ENCODE measurements at regions not wholly inside any gene's neighbourhood (a gene's known extent, or its start where the extent isn't known, plus 50 kb on each side); places are given as distances from the start of the nearest gene placed in this dataset.

DNA sequence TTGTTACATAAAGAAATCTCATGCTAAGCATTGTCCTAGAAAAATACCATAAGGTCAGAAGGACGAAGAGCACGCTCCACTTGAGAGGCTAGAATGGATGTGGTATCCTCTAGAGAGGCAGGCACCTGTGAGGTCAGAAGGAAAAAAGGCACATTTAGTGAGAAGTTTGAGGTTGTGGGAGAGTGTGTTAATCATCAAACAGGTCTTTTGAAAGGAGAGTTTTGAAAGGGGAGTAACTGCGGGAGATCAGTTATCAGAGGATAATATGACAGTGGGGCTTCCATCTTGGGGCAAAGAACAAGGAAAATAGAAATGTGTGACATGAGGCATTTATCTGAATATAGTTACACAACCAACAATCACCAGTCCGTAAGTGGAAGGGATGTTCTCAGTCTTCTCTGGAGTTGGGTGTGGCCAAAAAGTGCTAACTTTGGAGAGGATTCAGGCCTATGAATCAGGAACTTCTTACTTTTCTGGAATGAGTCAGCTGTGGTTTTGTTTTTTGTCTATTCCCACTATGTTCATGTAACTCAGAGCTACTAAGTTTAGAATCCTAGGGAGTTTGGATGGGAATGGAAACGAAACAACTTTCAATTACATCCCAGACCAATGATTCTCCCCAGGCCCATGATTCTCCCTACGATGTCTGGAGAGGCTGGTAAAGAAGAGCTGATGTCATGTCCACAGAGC is 451.4 kb upstream of the ST6GAL2 start:
- H3K4me1 Mint-ChIP-seq: peaks cover 6% of the 10 kb centered on the region
- ATAC-seq (no peak), DNase-seq (ENCODE audit: low spot score) (no peak)
- TF ChIP-seq CREB1 (CRISPR knock-in tag; IDR thresholded peaks at IDR 0.05; ENCODE audit: low read depth) (no peak), JUNB (IDR thresholded peaks at IDR 0.05; ENCODE audit: unreplicated experiment) (no peak), STAT1 (IDR thresholded peaks at IDR 0.05; ENCODE audit: unreplicated experiment) (no peak), POLR2AphosphoS5 (IDR thresholded peaks at IDR 0.05; ENCODE audit: low read depth) (no peak), EZH2phosphoT487 (IDR thresholded peaks at IDR 0.05; ENCODE audit: unreplicated experiment) (no peak), ZNF114 (CRISPR knock-in tag; IDR thresholded peaks at IDR 0.05) (no peak), ZNF331 (CRISPR knock-in tag; IDR thresholded peaks at IDR 0.05; ENCODE audit: low read depth) (no peak), EZH2 (IDR thresholded peaks at IDR 0.05; ENCODE audit: low read depth, unreplicated experiment) (no peak), ZNF462 (CRISPR knock-in tag; IDR thresholded peaks at IDR 0.05) (no peak), NANOG (IDR thresholded peaks at IDR 0.05; ENCODE audit: borderline replicate concordance) (no peak)
- TF ChIP-seq, protein P1, sequence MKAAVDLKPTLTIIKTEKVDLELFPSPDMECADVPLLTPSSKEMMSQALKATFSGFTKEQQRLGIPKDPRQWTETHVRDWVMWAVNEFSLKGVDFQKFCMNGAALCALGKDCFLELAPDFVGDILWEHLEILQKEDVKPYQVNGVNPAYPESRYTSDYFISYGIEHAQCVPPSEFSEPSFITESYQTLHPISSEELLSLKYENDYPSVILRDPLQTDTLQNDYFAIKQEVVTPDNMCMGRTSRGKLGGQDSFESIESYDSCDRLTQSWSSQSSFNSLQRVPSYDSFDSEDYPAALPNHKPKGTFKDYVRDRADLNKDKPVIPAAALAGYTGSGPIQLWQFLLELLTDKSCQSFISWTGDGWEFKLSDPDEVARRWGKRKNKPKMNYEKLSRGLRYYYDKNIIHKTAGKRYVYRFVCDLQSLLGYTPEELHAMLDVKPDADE (IDR thresholded peaks at IDR 0.05): no peak
- TF ChIP-seq, protein P2, sequence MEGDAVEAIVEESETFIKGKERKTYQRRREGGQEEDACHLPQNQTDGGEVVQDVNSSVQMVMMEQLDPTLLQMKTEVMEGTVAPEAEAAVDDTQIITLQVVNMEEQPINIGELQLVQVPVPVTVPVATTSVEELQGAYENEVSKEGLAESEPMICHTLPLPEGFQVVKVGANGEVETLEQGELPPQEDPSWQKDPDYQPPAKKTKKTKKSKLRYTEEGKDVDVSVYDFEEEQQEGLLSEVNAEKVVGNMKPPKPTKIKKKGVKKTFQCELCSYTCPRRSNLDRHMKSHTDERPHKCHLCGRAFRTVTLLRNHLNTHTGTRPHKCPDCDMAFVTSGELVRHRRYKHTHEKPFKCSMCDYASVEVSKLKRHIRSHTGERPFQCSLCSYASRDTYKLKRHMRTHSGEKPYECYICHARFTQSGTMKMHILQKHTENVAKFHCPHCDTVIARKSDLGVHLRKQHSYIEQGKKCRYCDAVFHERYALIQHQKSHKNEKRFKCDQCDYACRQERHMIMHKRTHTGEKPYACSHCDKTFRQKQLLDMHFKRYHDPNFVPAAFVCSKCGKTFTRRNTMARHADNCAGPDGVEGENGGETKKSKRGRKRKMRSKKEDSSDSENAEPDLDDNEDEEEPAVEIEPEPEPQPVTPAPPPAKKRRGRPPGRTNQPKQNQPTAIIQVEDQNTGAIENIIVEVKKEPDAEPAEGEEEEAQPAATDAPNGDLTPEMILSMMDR (conservative IDR thresholded peaks at IDR 0.05; ENCODE audit: low read depth in 2 of 2): no peak
- TF ChIP-seq, protein P3, sequence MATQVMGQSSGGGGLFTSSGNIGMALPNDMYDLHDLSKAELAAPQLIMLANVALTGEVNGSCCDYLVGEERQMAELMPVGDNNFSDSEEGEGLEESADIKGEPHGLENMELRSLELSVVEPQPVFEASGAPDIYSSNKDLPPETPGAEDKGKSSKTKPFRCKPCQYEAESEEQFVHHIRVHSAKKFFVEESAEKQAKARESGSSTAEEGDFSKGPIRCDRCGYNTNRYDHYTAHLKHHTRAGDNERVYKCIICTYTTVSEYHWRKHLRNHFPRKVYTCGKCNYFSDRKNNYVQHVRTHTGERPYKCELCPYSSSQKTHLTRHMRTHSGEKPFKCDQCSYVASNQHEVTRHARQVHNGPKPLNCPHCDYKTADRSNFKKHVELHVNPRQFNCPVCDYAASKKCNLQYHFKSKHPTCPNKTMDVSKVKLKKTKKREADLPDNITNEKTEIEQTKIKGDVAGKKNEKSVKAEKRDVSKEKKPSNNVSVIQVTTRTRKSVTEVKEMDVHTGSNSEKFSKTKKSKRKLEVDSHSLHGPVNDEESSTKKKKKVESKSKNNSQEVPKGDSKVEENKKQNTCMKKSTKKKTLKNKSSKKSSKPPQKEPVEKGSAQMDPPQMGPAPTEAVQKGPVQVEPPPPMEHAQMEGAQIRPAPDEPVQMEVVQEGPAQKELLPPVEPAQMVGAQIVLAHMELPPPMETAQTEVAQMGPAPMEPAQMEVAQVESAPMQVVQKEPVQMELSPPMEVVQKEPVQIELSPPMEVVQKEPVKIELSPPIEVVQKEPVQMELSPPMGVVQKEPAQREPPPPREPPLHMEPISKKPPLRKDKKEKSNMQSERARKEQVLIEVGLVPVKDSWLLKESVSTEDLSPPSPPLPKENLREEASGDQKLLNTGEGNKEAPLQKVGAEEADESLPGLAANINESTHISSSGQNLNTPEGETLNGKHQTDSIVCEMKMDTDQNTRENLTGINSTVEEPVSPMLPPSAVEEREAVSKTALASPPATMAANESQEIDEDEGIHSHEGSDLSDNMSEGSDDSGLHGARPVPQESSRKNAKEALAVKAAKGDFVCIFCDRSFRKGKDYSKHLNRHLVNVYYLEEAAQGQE (IDR thresholded peaks at IDR 0.05; ENCODE audit: unreplicated experiment): no peak
- Histone ChIP-seq H3K36me3 (ENCODE audit: insufficient read depth) (no peaks in the 10 kb centered on the region), H3K4me1 (ENCODE audit: insufficient read depth) (no peaks in the 10 kb centered on the region), H4K20me1 (replicated peaks; ENCODE audit: insufficient read depth) (no peaks in the 10 kb centered on the region), H3K4me3 (no peak overlapping the region), H2AFZ (no peak overlapping the region), H3K27ac (ENCODE audit: low read depth) (no peak overlapping the region), H3K79me2 (replicated peaks; ENCODE audit: insufficient read depth) (no peaks in the 10 kb centered on the region), H3K27me3 (ENCODE audit: insufficient read depth) (no peaks in the 10 kb centered on the region), H3K4me2 (no peak overlapping the region), H3F3A (replicated peaks; ENCODE audit: low read depth) (no peaks in the 10 kb centered on the region), H3K9me2 (ENCODE audit: insufficient read depth) (peaks cover 14% of the 10 kb centered on the region; the same call in 1 of the 2 replicates)
- no peaks in the 10 kb centered on the region for H3K36me3 Mint-ChIP-seq (ENCODE audit: low read depth)
- H3K4me3 Mint-ChIP-seq: no peak overlapping the region
- H3K9me3 Mint-ChIP-seq: no peaks in the 10 kb centered on the region; the same call in 2 of the 3 replicates
- no peaks in the 10 kb centered on the region for H3K27me3 Mint-ChIP-seq (ENCODE audit: insufficient read depth, low read depth, poor library complexity)
- no peak overlapping the region for H3K27ac Mint-ChIP-seq
